ENCODE measurements at regions not wholly inside any gene's neighbourhood (a gene's known extent, or its start where the extent isn't known, plus 50 kb on each side); places are given as distances from the start of the nearest gene placed in this dataset.

GRCh38 chr11:23377909-23378308, 517.6 kb upstream of the CCDC179 start:
- no peak for ATAC-seq

DNA sequence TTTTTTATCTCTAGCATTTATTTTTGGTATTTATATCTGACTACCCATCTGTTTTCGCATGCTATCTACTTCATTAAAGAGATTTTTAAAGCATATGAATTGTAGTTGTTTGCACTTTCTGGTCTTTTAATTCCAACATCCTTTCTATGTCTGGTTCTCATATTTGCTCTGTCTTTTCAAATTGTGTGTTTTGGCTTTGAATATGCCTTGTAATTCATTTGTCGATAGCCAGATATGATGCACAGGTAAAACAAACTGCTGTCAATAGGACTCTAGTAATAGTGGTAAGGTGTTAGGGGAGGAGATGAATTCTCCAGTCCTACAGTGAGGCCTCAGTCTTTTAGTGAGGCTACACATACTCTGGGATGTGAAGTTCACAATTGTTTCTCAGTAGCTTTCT, 530.8 kb upstream of the CCDC179 start:
- Histone ChIP-seq H3K9me3 (no peaks in the 10 kb centered on the region), H3K36me3 (no peaks in the 10 kb centered on the region), H3K4me1 (no peaks in the 10 kb centered on the region), H3K27ac (no peak overlapping the region), H3K27me3 (no peaks in the 10 kb centered on the region), H3K4me3 (no peak overlapping the region)
- intact Hi-C loops (cut with DNase I; ENCODE audit: low total_unique reads) (no loop called here), in situ Hi-C loops (cut with MboI; ENCODE audit: low sequenced_read_pairs in 4 of 4) (no loop called here)
- TF ChIP-seq, protein P1, sequence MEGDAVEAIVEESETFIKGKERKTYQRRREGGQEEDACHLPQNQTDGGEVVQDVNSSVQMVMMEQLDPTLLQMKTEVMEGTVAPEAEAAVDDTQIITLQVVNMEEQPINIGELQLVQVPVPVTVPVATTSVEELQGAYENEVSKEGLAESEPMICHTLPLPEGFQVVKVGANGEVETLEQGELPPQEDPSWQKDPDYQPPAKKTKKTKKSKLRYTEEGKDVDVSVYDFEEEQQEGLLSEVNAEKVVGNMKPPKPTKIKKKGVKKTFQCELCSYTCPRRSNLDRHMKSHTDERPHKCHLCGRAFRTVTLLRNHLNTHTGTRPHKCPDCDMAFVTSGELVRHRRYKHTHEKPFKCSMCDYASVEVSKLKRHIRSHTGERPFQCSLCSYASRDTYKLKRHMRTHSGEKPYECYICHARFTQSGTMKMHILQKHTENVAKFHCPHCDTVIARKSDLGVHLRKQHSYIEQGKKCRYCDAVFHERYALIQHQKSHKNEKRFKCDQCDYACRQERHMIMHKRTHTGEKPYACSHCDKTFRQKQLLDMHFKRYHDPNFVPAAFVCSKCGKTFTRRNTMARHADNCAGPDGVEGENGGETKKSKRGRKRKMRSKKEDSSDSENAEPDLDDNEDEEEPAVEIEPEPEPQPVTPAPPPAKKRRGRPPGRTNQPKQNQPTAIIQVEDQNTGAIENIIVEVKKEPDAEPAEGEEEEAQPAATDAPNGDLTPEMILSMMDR (IDR thresholded peaks at IDR 0.05 in 4 of 5, conservative IDR thresholded peaks at IDR 0.05 in 1 of 5), result no peak
- no peak for TF ChIP-seq POLR2A (IDR thresholded peaks at IDR 0.05)
- ATAC-seq (no peak), DNase-seq (no peak)

More at GRCh38 chr11:23377909-23378308, 517.6 kb upstream of the CCDC179 start:
- in situ Hi-C loops (cut with MboI; ENCODE audit: low sequenced_read_pairs in 4 of 4) (no loop called here), intact Hi-C loops (cut with DNase I; ENCODE audit: low total_unique reads) (no loop called here)
- TF ChIP-seq, protein P1 (IDR thresholded peaks at IDR 0.05 in 4 of 5, conservative IDR thresholded peaks at IDR 0.05 in 1 of 5), result no peak
- TF ChIP-seq POLR2A (IDR thresholded peaks at IDR 0.05), result no peak
- no peak overlapping the region for H3K27ac ChIP-seq
- H3K9me3 ChIP-seq, result no peaks in the 10 kb centered on the region
- no peaks in the 10 kb centered on the region for H3K36me3 ChIP-seq
- no peaks in the 10 kb centered on the region for H3K4me1 ChIP-seq
- no peaks in the 10 kb centered on the region for H3K27me3 ChIP-seq
- no peak overlapping the region for H3K4me3 ChIP-seq
- DNase-seq, result no peak

DNA sequence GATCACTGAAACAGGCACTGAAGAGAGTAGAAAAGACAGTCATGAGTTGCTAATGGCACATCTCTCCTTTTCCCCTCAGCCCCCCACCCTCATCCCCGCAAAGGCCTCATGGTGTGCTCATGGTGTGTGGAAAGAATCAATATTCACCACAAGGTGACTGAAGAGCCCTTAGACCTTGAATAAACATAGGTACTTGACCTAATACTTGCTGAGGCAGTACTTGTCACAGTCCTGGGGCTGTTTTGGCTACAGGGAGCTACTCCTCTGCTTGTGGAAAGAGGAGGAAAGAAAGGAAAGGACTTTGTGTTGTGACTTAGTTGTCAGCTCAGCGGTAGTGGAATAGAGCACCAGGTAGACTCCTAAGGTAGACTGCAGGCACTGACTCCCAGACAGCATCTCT, 537.8 kb upstream of the CCDC179 start:
- TF ChIP-seq, protein P1 (IDR thresholded peaks at IDR 0.05 in 4 of 5, conservative IDR thresholded peaks at IDR 0.05 in 1 of 5), result no peak
- no peak for TF ChIP-seq POLR2A (IDR thresholded peaks at IDR 0.05)
- intact Hi-C loops (cut with DNase I; ENCODE audit: low total_unique reads), result no loop called here
- in situ Hi-C loops (cut with MboI; ENCODE audit: low sequenced_read_pairs in 4 of 4), result no loop called here
- no peaks in the 10 kb centered on the region for H3K27me3 ChIP-seq
- H3K4me1 ChIP-seq, result no peaks in the 10 kb centered on the region
- ATAC-seq (no peak), DNase-seq (no peak)
- H3K4me3 ChIP-seq, result no peak overlapping the region
- H3K36me3 ChIP-seq, result no peaks in the 10 kb centered on the region
- no peaks in the 10 kb centered on the region for H3K9me3 ChIP-seq
- H3K27ac ChIP-seq, result no peak overlapping the region

DNA sequence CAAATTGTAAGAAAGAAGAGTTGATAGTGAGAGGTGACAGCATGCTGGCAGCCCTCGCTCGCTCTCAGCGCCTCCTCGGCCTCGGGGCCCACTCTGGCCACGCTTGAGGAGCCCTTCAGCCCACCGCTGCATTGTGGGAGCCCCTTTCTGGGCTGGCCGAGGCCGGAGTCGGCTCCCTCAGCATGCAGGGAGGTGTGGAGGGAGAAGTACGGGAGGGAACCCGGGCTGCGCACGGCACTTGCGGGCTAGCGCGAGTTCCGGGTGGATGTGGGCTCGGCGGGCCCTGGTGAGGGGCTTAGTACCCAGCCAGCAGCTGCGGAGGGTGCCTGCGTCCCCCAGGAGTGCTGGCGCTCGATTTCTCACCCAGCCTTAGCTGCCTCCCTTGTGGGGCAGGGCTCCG, 539.7 kb upstream of the CCDC179 start:
- DNase-seq, result no peak
- intact Hi-C loops (cut with DNase I; ENCODE audit: low total_unique reads), result no loop called here

More for the DNA sequence above, 539.7 kb upstream of the CCDC179 start:
- Histone ChIP-seq H3K27me3 (no peaks in the 10 kb centered on the region), H3K9me3 (no peaks in the 10 kb centered on the region), H3K4me1 (no peaks in the 10 kb centered on the region), H3K27ac (no peak overlapping the region), H3K36me3 (no peaks in the 10 kb centered on the region), H3K4me3 (no peak overlapping the region)
- no peak for ATAC-seq
- in situ Hi-C loops (cut with MboI; ENCODE audit: low sequenced_read_pairs in 4 of 4), result no loop called here
- TF ChIP-seq, protein P1 (IDR thresholded peaks at IDR 0.05 in 4 of 5, conservative IDR thresholded peaks at IDR 0.05 in 1 of 5), result no peak
- no peak for TF ChIP-seq POLR2A (IDR thresholded peaks at IDR 0.05)
